ENCODE measurements at regions not wholly inside any gene's neighbourhood (a gene's known extent, or its start where the extent isn't known, plus 50 kb on each side); places are given as distances from the start of the nearest gene placed in this dataset.

DNA sequence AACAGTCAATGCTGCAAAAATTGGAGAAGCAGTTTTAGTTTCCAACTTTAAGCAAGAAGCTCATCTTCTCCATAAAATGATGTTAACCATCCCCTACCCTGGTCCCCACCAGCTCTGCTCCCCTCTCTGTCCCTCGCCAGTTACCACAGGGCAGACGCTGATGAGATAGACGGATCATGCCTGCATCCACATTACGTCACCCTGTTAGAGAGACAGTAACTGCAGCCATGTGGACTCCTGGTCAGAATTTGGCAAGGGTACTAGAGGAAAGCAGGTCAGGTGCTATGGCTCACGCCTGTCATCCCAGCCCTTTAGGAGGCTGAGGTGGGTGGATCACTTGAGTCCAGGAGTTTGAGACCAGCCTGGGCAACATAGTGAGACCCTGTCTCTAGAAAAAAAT is 81.9 kb upstream of the FZD8 start:
- TF ChIP-seq, protein P1, sequence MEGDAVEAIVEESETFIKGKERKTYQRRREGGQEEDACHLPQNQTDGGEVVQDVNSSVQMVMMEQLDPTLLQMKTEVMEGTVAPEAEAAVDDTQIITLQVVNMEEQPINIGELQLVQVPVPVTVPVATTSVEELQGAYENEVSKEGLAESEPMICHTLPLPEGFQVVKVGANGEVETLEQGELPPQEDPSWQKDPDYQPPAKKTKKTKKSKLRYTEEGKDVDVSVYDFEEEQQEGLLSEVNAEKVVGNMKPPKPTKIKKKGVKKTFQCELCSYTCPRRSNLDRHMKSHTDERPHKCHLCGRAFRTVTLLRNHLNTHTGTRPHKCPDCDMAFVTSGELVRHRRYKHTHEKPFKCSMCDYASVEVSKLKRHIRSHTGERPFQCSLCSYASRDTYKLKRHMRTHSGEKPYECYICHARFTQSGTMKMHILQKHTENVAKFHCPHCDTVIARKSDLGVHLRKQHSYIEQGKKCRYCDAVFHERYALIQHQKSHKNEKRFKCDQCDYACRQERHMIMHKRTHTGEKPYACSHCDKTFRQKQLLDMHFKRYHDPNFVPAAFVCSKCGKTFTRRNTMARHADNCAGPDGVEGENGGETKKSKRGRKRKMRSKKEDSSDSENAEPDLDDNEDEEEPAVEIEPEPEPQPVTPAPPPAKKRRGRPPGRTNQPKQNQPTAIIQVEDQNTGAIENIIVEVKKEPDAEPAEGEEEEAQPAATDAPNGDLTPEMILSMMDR (IDR thresholded peaks at IDR 0.05): no peak
- TF ChIP-seq EZH2 (IDR thresholded peaks at IDR 0.05; ENCODE audit: borderline replicate concordance, insufficient read depth, low read depth, low read length, poor library complexity, severe bottlenecking): no peak

Measured in B cell (primary cell).